HG03469 (cell line): ENCODE measurements at regions not wholly inside any gene's neighbourhood (a gene's known extent, or its start where the extent isn't known, plus 50 kb on each side); places are given as distances from the start of the nearest gene placed in this dataset.
"Not testable (repeated sequence)": the region's sequence is repeated elsewhere in the genome, so short reads cannot be mapped to it uniquely, and the experiment has no call there.

Experiments used
- ATAC-seq: cut with Tn5 transposase; IDR thresholded peaks from one replicate; pipeline ENCODE4 v1.9.1; 2021; ENCODE audit warnings: mild to moderate bottlenecking, moderate library complexity, moderate number of reproducible peaks; ENCODE audit not compliant: unreplicated experiment

GRCh38 chr4:151866592-151866918 is 105.7 kb upstream of the GATB start:
- no peak for ATAC-seq

GRCh38 chr4:151865744-151866591 is 105.2 kb upstream of the GATB start:
- ATAC-seq: no peak

GRCh38 chr4:151865312-151865711 is 104.5 kb upstream of the GATB start:
- ATAC-seq: no peak

GRCh38 chr4:151864068-151864467 is 103.3 kb upstream of the GATB start:
- ATAC-seq: no peak

GRCh38 chr4:151862766-151863165 is 102.0 kb upstream of the GATB start:
- ATAC-seq: no peak

- no peak for ATAC-seq
Measured at GRCh38 chr4:151860561-151861093, 99.8 kb upstream of the GATB start.

- no peak for ATAC-seq
Measured at GRCh38 chr4:151859641-151860040, 98.8 kb upstream of the GATB start.

- no peak for ATAC-seq
Measured at GRCh38 chr4:151858356-151858755, 97.5 kb upstream of the GATB start.

GRCh38 chr4:151857368-151857767 is 96.6 kb upstream of the GATB start:
- no peak for ATAC-seq

GRCh38 chr4:151855747-151856146 is 94.9 kb upstream of the GATB start:
- ATAC-seq: no peak

- no peak for ATAC-seq
Measured at GRCh38 chr4:151854731-151855130, 93.9 kb upstream of the GATB start.

- ATAC-seq: no peak
Measured at GRCh38 chr4:151853034-151853433, 92.2 kb upstream of the GATB start.

GRCh38 chr4:151852202-151852601 is 91.4 kb upstream of the GATB start:
- no peak for ATAC-seq

- no peak for ATAC-seq
Measured at GRCh38 chr4:151851354-151851753, 90.5 kb upstream of the GATB start.

- ATAC-seq: no peak
Measured at GRCh38 chr4:151850791-151851213, 90.0 kb upstream of the GATB start.

- not testable (repeated sequence) for ATAC-seq
Measured at GRCh38 chr4:151845551-151845950, 84.7 kb upstream of the GATB start.

GRCh38 chr4:151842430-151843079 is 81.7 kb upstream of the GATB start:
- no peak for ATAC-seq

- no peak for ATAC-seq
Measured at GRCh38 chr4:151841107-151841506, 80.3 kb upstream of the GATB start.

- ATAC-seq: no peak
Measured at GRCh38 chr4:151835467-151835866, 74.7 kb upstream of the GATB start.

GRCh38 chr4:151833174-151833573 is 72.4 kb upstream of the GATB start:
- no peak for ATAC-seq

GRCh38 chr4:151831526-151831925 is 70.7 kb upstream of the GATB start:
- no peak for ATAC-seq

GRCh38 chr4:151830168-151830567 is 69.4 kb upstream of the GATB start:
- no peak for ATAC-seq
